GM19099 (cell line): ENCODE measurements at regions not wholly inside any gene's neighbourhood (a gene's known extent, or its start where the extent isn't known, plus 50 kb on each side); places are given as distances from the start of the nearest gene placed in this dataset.

ENCODE experiments used
- POLR2A ChIP-seq: IDR thresholded peaks from 3 replicates; pipeline ENCODE4 v1.6.1; 2011; ENCODE audit warnings: low read depth; ENCODE audit not compliant: insufficient read length; ENCODE audit errors: extremely low read depth

DNA sequence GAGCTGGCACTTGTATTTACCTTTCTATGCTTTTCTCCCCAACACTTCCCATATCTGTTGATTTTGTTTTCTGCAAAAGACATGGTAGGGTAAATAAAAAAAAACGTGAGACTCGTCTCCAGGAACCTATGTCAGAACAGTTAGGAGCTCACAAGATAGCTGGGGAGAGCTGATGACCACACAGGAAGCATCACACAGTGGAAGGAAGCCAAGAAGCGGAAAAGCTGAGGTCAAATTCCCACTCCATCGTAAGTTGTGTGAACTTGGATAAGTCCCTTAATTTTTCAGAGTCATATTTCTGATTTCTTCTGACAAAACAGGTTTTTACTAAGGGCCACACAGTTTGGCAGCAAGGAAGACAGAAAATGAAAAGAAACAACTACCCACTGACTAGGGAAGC is 199.6 kb downstream of the KLF5 start:
- TF ChIP-seq POLR2A: no peak

DNA sequence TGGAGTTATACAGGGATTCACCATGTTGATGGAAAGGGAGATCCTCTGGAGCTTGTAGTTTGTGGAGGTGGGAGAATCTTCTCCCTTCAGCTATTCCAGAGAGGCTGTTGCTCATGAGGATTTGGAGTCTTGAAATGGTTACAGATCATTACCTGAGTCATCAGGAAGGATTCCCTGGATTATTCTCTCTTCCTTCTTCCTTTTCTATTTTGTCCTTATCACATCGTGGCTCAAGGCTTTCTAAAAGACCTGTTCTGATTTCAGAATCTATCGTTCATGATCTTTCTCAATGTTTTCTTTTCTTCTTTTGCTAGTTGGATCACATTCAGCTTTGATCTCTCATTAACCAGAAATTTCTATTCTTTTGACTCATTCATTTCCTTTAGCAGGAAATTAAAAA is 196.0 kb downstream of the KLF5 start:
- TF ChIP-seq POLR2A: no peak

DNA sequence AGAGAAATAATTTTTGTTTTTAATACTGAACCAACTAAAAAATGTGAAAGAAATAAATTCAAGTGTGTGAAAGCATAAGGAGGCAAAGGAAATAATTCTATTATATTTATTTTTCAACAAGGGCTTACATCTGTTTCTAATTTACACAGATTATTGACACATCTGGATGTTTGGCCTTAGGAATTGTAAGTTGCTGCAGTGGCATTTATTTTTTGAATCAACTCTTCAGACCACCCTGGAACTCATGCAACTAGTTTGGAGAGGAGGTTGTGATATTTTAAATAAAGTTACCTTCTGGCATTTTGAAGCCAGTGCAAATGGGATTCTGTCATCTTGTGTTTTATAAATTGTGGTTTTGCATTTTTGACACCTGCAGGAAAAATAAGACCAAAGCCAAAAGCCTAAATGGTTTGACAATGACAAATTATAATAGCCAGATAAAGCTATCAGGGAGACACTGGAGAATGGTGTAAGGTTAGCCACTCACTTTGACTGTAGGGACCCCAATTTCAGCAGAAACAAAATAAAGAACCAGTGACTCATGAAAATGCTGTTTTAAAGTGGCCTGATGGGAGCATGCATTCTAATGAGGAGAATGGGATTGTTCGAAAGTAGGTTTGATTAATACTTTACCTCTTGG is 192.9 kb downstream of the KLF5 start:
- no peak for TF ChIP-seq POLR2A

DNA sequence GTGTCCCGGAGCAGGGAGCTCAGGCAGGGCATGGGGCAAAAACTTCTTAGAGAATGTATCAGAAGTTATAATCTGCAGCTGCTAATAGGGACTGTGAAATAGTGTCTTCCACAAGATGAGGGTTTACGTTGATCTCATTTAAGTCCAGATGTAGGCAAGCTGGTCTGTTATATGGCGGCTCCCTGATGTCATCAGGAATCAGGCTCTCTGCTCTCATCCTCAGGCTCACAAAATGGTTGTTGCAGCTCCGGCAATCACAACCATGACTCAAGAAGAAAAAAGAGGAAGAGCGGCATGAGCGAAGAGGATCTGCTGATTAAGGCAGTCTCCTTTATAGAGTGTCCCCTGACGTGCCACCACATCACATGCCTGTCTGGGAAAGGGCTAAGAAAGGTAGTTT is 191.3 kb downstream of the KLF5 start:
- TF ChIP-seq POLR2A: no peak

DNA sequence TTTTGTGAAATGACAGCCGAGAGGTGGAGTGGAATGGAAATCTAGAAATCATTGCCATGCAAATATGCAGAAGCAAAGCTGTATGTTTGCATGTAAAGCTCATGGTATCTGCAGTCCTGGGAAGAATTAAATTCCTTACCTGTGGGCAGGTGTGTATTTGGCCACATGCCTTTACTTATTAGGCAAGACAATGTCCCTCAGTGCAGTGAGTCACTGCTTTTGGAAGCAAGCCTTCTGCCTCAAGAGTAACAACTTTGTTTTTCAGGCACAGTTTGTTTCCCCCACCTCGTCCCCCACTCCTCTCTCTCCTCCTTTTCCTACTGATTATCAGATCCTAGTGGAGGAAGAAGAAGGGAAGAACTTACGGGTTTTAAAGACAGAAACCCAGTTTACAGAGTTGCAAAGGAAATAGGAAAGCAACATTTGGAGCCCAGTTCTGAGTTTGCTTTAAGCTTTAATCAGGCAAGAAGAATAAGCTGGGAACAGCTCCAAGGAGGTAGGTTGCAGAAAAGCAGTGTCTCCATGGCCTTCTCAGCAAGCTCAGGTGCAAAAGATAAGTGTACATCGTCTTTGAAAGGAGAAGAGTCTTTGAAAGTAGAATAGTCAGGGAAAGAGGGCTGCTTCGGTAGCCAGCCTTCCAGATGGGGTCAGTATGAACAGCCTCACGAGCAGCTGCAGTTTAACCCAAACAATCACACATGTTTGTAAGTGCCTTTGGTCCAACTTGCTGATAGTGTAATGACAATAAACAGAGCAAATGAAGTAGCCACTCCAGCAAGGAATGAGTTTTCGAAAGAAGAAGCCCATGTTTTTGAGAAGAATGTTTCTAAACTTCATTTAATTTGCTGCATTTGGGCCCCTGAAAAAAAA is 190.1 kb downstream of the KLF5 start:
- no peak for TF ChIP-seq POLR2A

DNA sequence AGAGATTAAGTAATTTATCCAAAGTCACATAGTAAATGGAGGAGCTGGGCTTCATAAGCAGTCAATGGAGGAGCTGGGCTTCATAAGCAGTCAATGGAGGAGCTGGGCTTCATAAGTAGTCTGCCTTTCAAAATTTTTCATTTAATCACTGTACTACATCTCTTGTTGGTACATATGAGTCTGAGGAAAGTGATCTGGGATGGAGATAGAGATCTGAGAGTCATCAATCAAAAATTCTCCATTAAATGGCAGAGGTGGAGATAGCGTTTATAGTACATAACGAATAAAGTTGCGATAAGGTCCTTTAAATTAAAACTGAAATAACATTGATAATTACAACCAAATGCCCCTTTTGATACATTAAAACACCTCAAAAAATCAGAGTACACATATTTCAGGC is 189.3 kb downstream of the KLF5 start:
- TF ChIP-seq POLR2A: no peak

- TF ChIP-seq POLR2A: no peak
Observed at GRCh38 chr13:73245246-73245645, 186.4 kb downstream of the KLF5 start.

- no peak for TF ChIP-seq POLR2A
Observed at GRCh38 chr13:73244467-73244866, 185.7 kb downstream of the KLF5 start.

DNA sequence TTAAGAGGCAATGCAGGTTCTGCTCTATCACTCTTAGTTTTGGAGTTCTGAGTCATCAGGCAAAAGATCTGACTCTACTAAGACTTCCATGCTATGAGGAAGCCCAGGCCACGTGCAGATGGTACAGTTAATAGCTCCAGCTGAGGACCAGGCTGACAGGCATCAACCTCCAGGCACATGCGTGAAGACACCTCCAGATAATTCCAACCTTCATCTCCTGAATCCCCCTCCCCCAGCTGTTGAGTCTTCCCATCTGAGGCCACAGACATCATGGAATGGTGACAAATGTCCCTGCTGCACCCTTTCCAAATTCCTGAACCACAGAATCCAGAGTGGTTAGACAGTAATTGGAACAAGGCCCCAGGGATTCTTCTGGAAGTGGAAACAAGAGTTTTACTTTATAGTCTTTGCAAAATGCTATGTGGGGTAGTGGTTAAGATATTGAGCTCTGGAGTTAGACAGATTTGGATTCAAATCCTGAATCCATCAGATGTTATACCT is 183.8 kb downstream of the KLF5 start:
- TF ChIP-seq POLR2A: no peak

GRCh38 chr13:73240193-73240592 is 181.4 kb downstream of the KLF5 start:
- TF ChIP-seq POLR2A: no peak

- TF ChIP-seq POLR2A: no peak
Observed at GRCh38 chr13:73235385-73235784, 176.6 kb downstream of the KLF5 start.

GRCh38 chr13:73231471-73231870 is 172.7 kb downstream of the KLF5 start:
- TF ChIP-seq POLR2A: no peak

- no peak for TF ChIP-seq POLR2A
Observed at GRCh38 chr13:73230716-73231115, 171.9 kb downstream of the KLF5 start.

GRCh38 chr13:73228546-73228945 is 169.7 kb downstream of the KLF5 start:
- TF ChIP-seq POLR2A: no peak

DNA sequence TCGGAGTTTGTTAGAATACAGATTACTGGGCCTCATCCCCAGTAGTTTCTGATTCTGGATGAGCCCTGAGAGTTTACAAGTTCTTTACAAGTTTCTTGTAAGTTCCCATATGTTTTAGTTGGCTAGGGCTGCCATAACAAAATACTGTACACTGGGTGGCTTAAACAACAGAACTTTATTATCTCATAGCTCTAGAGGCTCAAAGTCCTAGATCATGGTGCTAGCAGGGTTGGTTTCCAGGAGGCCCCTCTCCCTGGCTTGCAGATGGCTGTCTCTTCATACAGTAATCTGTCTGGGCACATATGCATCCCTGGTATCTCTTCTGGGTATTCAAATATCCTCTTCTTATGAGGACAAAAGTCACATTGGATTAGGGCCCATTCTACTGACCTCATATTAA is 167.2 kb downstream of the KLF5 start:
- no peak for TF ChIP-seq POLR2A

DNA sequence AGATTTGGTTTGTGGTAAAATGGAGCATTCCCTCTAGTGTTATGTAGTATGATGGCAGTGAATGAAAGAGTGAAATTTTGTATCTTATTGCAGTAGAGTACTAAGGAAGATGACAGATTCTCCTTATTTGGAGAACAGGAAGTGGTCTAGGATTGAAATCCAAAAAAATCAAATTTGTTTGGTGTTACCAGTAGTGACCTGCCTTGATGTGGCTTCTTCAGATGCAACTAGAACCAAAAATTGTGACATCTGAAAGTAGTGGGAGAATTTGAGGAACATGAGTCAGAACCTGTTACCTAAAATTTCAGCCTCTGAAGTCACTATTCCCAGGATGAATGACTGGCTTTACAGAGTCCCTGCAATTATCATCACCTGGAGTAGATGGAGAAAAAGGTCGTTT is 165.9 kb downstream of the KLF5 start:
- TF ChIP-seq POLR2A: no peak

DNA sequence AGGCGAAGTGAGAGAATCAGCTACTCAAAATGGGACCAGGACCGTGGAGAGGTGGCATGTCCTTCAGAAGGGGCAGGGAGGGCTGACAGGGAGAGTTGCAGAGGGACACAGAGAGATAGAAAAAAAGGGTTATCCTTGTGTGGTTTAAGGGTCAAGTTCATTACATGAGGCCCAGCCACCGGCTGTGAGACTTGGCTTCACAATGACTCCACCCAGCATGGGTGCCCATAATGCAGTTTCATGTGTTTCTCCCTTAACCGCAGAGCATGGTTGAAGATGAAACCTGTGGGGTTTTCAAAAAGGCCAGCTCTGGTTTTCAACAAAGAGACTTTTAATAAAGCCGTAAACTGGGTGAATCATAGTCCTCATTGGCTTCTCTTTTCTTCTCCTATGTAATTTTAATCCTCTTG is 164.6 kb downstream of the KLF5 start:
- TF ChIP-seq POLR2A: no peak

DNA sequence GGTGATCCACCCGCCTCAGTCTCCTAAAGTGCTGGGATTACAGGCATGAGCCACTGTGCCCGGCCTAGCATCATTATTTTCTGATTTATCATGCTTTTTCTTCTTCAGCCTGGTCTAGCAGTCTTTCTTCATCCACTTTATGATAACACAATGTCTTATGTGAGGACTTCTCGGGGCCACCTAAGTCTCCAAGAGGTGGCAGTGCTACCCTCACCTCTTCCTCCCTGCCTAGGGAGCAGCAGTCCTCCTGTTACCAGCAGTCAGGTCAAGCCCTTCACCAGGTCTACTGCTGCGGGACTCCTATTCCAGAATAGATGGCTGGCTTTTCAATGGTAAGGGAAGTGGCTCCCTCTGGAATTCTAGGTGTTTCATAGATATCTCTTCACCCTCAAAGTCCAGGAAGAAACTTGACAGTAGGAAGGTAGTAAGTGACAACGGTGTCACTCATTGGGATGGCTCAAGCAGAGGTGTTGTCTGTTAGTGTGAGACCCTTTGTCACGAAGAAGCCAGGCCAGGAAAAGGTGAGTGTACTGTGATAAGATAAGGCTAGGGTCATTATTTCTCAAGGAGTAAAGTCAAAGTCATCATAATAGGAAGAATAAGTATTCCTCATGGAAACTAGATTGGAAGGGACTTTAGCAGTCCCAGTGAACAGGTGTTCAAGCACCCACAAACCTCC is 164.0 kb downstream of the KLF5 start:
- no peak for TF ChIP-seq POLR2A
